IMR-90 (cell line): ENCODE measurements at regions not wholly inside any gene's neighbourhood (a gene's known extent, or its start where the extent isn't known, plus 50 kb on each side); places are given as distances from the start of the nearest gene placed in this dataset.

ENCODE experiments used
- ATAC-seq: fragments of 200-7000 bp; cut with Tn5 transposase; 2 replicates; pipeline ENCODE4 v1.9.1; 2020; ENCODE audit warnings: low read depth, mild to moderate bottlenecking, moderate library complexity
- BruUV-seq: library from RNA; stranded (reverse); fragments of 400-500 nt; replicated peaks from 2 replicates; lab custom pipeline; 2021; lab: Mats Ljungman, UMichigan
- CTCF ChIA-PET: fragments of 300-600 bp; formaldehyde crosslinking; extraction: SDS; loops from one replicate; lab custom pipeline; 2021; ENCODE audit warnings: antibody characterized with exemption; lab: Yijun Ruan, JAX
- POLR2A ChIA-PET: fragments of 300-600 bp; sonication (Branson Sonifier 250); formaldehyde crosslinking; loops from one replicate; lab custom pipeline; 2022; ENCODE audit warnings: antibody characterized with exemption; ENCODE audit not compliant: unreplicated experiment; lab: Charles Lee
- DNase-seq: peaks from one replicate; pipeline ENCODE4 v3.0.0; 2013
- H2AFZ ChIP-seq: replicated peaks from 2 replicates; pipeline ENCODE3; 2013; ENCODE audit warnings: low read length, mild to moderate bottlenecking; ENCODE audit not compliant: poor library complexity
- H2AK5ac ChIP-seq: 2 replicates; pipeline ENCODE4 v1.6.1; 2013; ENCODE audit warnings: low read depth, low read length, inconsistent platforms
- H2AK9ac ChIP-seq: replicated peaks from 2 replicates; pipeline ENCODE3; 2013; ENCODE audit warnings: mild to moderate bottlenecking, low read depth, low read length, moderate library complexity; ENCODE audit not compliant: poor library complexity
- H2BK120ac ChIP-seq: 2 replicates; pipeline ENCODE4 v1.6.1; 2013; ENCODE audit warnings: low read depth, low read length, inconsistent platforms
- H2BK15ac ChIP-seq: 3 replicates; pipeline ENCODE4 v1.6.1; 2013; ENCODE audit warnings: low read depth, low read length, inconsistent platforms
- H2BK20ac ChIP-seq: 2 replicates; pipeline ENCODE4 v1.6.1; 2013; ENCODE audit warnings: low read depth, mild to moderate bottlenecking, inconsistent platforms, low read length, moderate library complexity
- H2BK5ac ChIP-seq: 2 replicates; pipeline ENCODE4 v1.6.1; 2013; ENCODE audit warnings: mild to moderate bottlenecking, low read depth, low read length, inconsistent platforms; ENCODE audit not compliant: poor library complexity, severe bottlenecking
- H3K14ac ChIP-seq: replicated peaks from 2 replicates; pipeline ENCODE4 v1.6.1; 2013; ENCODE audit warnings: low read depth, low read length, inconsistent platforms
- H3K18ac ChIP-seq: 2 replicates; pipeline ENCODE4 v1.6.1; 2013; ENCODE audit warnings: low read depth, low read length, control low read depth
- H3K23ac ChIP-seq: 2 replicates; pipeline ENCODE4 v1.6.1; 2013; ENCODE audit warnings: low read depth, low read length, inconsistent platforms
- H3K27ac ChIP-seq: 2 replicates; pipeline ENCODE4 v1.5.1; 2013; ENCODE audit warnings: mild to moderate bottlenecking, control low read depth, low read length; ENCODE audit not compliant: insufficient read depth
- H3K27me3 ChIP-seq: 2 replicates; pipeline ENCODE4 v1.6.1; 2013; ENCODE audit warnings: low read length; ENCODE audit not compliant: control insufficient read depth, insufficient read depth
- H3K36me3 ChIP-seq: 2 replicates; pipeline ENCODE4 v1.6.1; 2013; ENCODE audit warnings: low read length, mixed read lengths; ENCODE audit not compliant: control insufficient read depth, insufficient read depth
- H3K4ac ChIP-seq: 2 replicates; pipeline ENCODE4 v1.6.1; 2013; ENCODE audit warnings: low read depth, low read length, inconsistent platforms
- H3K4me1 ChIP-seq: 2 replicates; pipeline ENCODE4 v1.6.1; 2013; ENCODE audit warnings: low read length, mixed read lengths; ENCODE audit not compliant: control insufficient read depth, insufficient read depth
- H3K4me2 ChIP-seq: 2 replicates; pipeline ENCODE4 v1.6.1; 2013; ENCODE audit warnings: low read depth, mild to moderate bottlenecking, control low read depth, low read length, moderate library complexity
- H3K4me3 ChIP-seq: 2 replicates; pipeline ENCODE4 v1.5.1; 2013; ENCODE audit warnings: low read depth, mild to moderate bottlenecking, control low read depth, low read length, moderate library complexity; ENCODE audit not compliant: insufficient read depth
- H3K56ac ChIP-seq: 2 replicates; pipeline ENCODE4 v1.6.1; 2013; ENCODE audit warnings: low read length, inconsistent platforms; ENCODE audit not compliant: insufficient read depth; ENCODE audit errors: extremely low read depth
- H3K79me1 ChIP-seq, 2 experiments: 2 replicates each; pipeline ENCODE4 v1.6.1; 2013; ENCODE audit warnings: low read length in 2 of 2, inconsistent platforms in 1 of 2, low read depth in 1 of 2
- H3K9ac ChIP-seq: 2 replicates; pipeline ENCODE4 v1.6.1; 2013; ENCODE audit warnings: low read depth, low read length, control low read depth
- H3K9me1 ChIP-seq: 2 replicates; pipeline ENCODE4 v1.6.1; 2013; ENCODE audit warnings: low read length, inconsistent platforms; ENCODE audit not compliant: insufficient read depth
- H3K9me3 ChIP-seq: 2 replicates; pipeline ENCODE4 v1.6.1; 2013; ENCODE audit warnings: low read length; ENCODE audit not compliant: control insufficient read depth, insufficient read depth
- H4K20me1 ChIP-seq: 2 replicates; pipeline ENCODE4 v1.6.1; 2013; ENCODE audit warnings: low read length, inconsistent platforms; ENCODE audit not compliant: insufficient read depth
- H4K5ac ChIP-seq: 2 replicates; pipeline ENCODE4 v1.6.1; 2013; ENCODE audit warnings: mild to moderate bottlenecking, low read depth, low read length, control low read depth
- H4K8ac ChIP-seq, 2 experiments: 2 replicates each; pipeline ENCODE4 v1.6.1; 2013; ENCODE audit warnings: low read depth in 2 of 2, low read length in 2 of 2, control low read depth in 1 of 2, inconsistent platforms in 1 of 2
- H4K91ac ChIP-seq: 2 replicates; pipeline ENCODE4 v1.6.1; 2013; ENCODE audit warnings: low read depth, low read length, inconsistent platforms; ENCODE audit not compliant: insufficient read depth
- BHLHE40 ChIP-seq: fragments of 150-350 bp; IDR thresholded peaks from 2 replicates; pipeline ENCODE4 v1.6.1; 2016; ENCODE audit warnings: mild to moderate bottlenecking, low read depth, low read length
- CEBPB ChIP-seq: IDR thresholded peaks from 2 replicates; pipeline ENCODE4 v1.6.1; 2012; ENCODE audit warnings: low read depth, low read length, improper control_type of control experiment
- CHD1 ChIP-seq: IDR thresholded peaks from 2 replicates; pipeline ENCODE4 v1.6.1; 2012; ENCODE audit warnings: low read depth, low read length, improper control_type of control experiment
- CTCF ChIP-seq: conservative IDR thresholded peaks from 2 replicates; pipeline ENCODE4 v1.5.1; 2012; ENCODE audit warnings: mild to moderate bottlenecking, low read depth, low read length, improper control_type of control experiment
- ELK1 ChIP-seq: fragments of 150-350 bp; IDR thresholded peaks from 2 replicates; pipeline ENCODE4 v1.6.1; 2016; ENCODE audit warnings: low read depth, mild to moderate bottlenecking, low read length, moderate library complexity, borderline replicate concordance
- FOS ChIP-seq: fragments of 150-350 bp; IDR thresholded peaks from 2 replicates; pipeline ENCODE4 v1.6.1; 2016; ENCODE audit warnings: low read depth, low read length
- MAFK ChIP-seq: IDR thresholded peaks from 2 replicates; pipeline ENCODE4 v1.6.1; 2012; ENCODE audit warnings: low read depth, low read length, improper control_type of control experiment
- MAZ ChIP-seq: IDR thresholded peaks from 2 replicates; pipeline ENCODE4 v1.6.1; 2012; ENCODE audit warnings: low read depth, mild to moderate bottlenecking, low read length, improper control_type of control experiment, moderate library complexity, borderline replicate concordance
- MXI1 ChIP-seq: IDR thresholded peaks from 2 replicates; pipeline ENCODE4 v1.6.1; 2012; ENCODE audit warnings: low read depth, mild to moderate bottlenecking, low read length, moderate library complexity, borderline replicate concordance
- NFE2L2 ChIP-seq: fragments of 150-350 bp; IDR thresholded peaks from 2 replicates; pipeline ENCODE4 v1.6.1; 2016; ENCODE audit warnings: low read depth, mild to moderate bottlenecking, low read length
- POLR2A ChIP-seq: IDR thresholded peaks from 2 replicates; pipeline ENCODE4 v1.6.1; 2012; ENCODE audit warnings: mild to moderate bottlenecking, low read depth, low read length
- RAD21 ChIP-seq: IDR thresholded peaks from 2 replicates; pipeline ENCODE4 v1.6.1; 2012; ENCODE audit warnings: low read length, improper control_type of control experiment
- RCOR1 ChIP-seq: IDR thresholded peaks from 2 replicates; pipeline ENCODE4 v1.6.1; 2012; ENCODE audit warnings: mild to moderate bottlenecking, low read length, improper control_type of control experiment; ENCODE audit not compliant: insufficient replicate concordance
- RFX5 ChIP-seq: IDR thresholded peaks from 2 replicates; pipeline ENCODE4 v1.8.0; 2012; ENCODE audit warnings: low read depth, mild to moderate bottlenecking, low read length, moderate library complexity
- SMC3 ChIP-seq: fragments of 150-350 bp; IDR thresholded peaks from 2 replicates; pipeline ENCODE4 v1.6.1; 2016; ENCODE audit warnings: low read depth, mild to moderate bottlenecking, antibody characterized with exemption, low read length, moderate library complexity
- USF2 ChIP-seq: fragments of 150-350 bp; IDR thresholded peaks from 2 replicates; pipeline ENCODE4 v1.6.1; 2017; ENCODE audit warnings: mild to moderate bottlenecking, antibody characterized with exemption, low read length, low read depth
- WGBS, 2 experiments: methylation state at CpG; one replicate each; pipeline versions ENCODE4 v1.1.5 to v1.1.7; 2013; ENCODE audit warnings: missing lambda C conversion rate in 2 of 2; ENCODE audit not compliant: insufficient read length in 1 of 2; ENCODE audit errors: extremely low coverage in 2 of 2; 5-methylcytosine and 5-hydroxymethylcytosine counted together
- dilution Hi-C: fragments of 300-500 bp; cut with HindIII; formaldehyde crosslinking; loops from one replicate; pipeline ENCODE4 v1.14.3; 2018; ENCODE audit warnings: low sequenced_read_pairs; ENCODE audit not compliant: unreplicated experiment
- in situ Hi-C: fragments of 300-500 bp; cut with MboI; formaldehyde crosslinking; loops from 3 replicates; pipeline ENCODE4 v1.14.3; 2019; ENCODE audit warnings: low sequenced_read_pairs, inconsistent platforms, mixed read lengths
- intact Hi-C: fragments of 100-400 bp; cut with micrococcal nuclease; formaldehyde crosslinking; loops from 2 replicates; pipeline ENCODE4 v1.10.0; 2022

GRCh38 chr10:33887188-33887587 is 552.7 kb upstream of the NRP1 start:
- no TSS peak for BruUV-seq
- Histone ChIP-seq H2AK9ac (no peak overlapping the region), H3K27ac (no peak overlapping the region), H4K20me1 (no peaks in the 10 kb centered on the region), H2AFZ (no peak overlapping the region), H3K79me1 (no peaks in the 10 kb centered on the region), H2BK120ac (no peak overlapping the region), H3K36me3 (no peaks in the 10 kb centered on the region), H3K27me3 (peaks cover 6% of the 10 kb centered on the region), H3K23ac (no peak overlapping the region), H3K18ac (no peak overlapping the region), H3K4me3 (no peak overlapping the region), H2BK5ac (no peak overlapping the region), H3K56ac (no peak overlapping the region), H2BK20ac (no peak overlapping the region), H4K5ac (no peak overlapping the region), H4K91ac (no peak overlapping the region), H3K9me3 (no peaks in the 10 kb centered on the region), H3K9me1 (no peaks in the 10 kb centered on the region), H4K8ac (no peak overlapping the region), H2AK5ac (no peak overlapping the region), H3K9ac (no peak overlapping the region), H3K14ac (no peak overlapping the region), H2BK15ac (no peak overlapping the region), H3K4ac (no peak overlapping the region), H3K4me2 (no peak overlapping the region), H3K4me1 (no peaks in the 10 kb centered on the region)
- dilution Hi-C loops (no loop called here), in situ Hi-C loops (no loop called here), intact Hi-C loops (no loop called here)
- CTCF ChIA-PET = interaction anchor here (0.8 kb wide), 1 partner anchor 8 kb away, joined by 3 read pairs; no protein-coding TSS in a partner anchor
- ATAC-seq = no peak
- no peak for TF ChIP-seq CEBPB
- no peak for TF ChIP-seq FOS
- no peak for TF ChIP-seq RCOR1
- TF ChIP-seq USF2 = no peak
- no peak for TF ChIP-seq MAZ
- no peak for TF ChIP-seq SMC3
- no peak for TF ChIP-seq BHLHE40
- TF ChIP-seq MXI1 = no peak
- no peak for TF ChIP-seq CHD1
- no peak for TF ChIP-seq RFX5
- TF ChIP-seq CTCF = no peak
- no peak for TF ChIP-seq POLR2A
- TF ChIP-seq MAFK = no peak
- TF ChIP-seq ELK1 = no peak
- TF ChIP-seq NFE2L2 = no peak
- TF ChIP-seq RAD21 = no peak
- DNase-seq = no peak
- POLR2A ChIA-PET = no interaction called here
- no CpG with 5 or more reads among the region's 3 CpGs for WGBS, 2 experiments
